HG02943 (cell line): ENCODE measurements at regions not wholly inside any gene's neighbourhood (a gene's known extent, or its start where the extent isn't known, plus 50 kb on each side); places are given as distances from the start of the nearest gene placed in this dataset.

Experiments
- ATAC-seq: cut with Tn5 transposase; IDR thresholded peaks from one replicate; pipeline ENCODE4 v1.9.1; 2021; ENCODE audit warnings: mild to moderate bottlenecking, low read depth, moderate library complexity; ENCODE audit not compliant: unreplicated experiment

DNA sequence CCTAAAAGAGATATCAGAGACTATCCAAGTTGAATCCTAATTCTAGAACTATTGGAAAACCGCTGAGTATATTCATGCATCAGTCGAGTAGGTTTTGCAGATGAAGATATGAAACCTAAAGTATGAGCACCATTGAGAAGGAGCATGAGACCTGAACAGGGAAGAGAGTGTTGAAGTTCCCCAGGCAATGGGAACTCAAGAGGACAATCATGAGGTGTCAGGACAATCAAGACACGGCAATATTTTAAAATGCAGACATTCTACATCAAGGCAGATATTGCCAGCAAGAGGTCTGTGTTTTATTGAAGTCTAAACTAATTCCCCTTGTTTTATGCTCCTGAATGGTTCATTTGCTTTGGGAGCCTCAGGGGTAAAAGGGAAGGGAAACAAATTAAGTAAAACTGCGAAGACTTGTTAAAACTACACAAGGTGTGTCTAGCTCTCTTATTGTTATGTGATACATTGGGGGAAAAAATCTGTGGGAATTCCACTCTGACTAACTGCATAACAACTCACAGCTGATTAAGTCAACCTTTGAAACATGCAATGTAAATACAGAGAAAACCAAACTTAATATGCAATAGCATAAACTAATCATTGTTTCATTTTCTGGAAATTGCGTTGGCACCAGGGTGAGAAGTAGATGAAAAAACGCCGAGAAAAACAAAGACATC, 347.9 kb upstream of the ADGRL2 start:
- no peak for ATAC-seq

DNA sequence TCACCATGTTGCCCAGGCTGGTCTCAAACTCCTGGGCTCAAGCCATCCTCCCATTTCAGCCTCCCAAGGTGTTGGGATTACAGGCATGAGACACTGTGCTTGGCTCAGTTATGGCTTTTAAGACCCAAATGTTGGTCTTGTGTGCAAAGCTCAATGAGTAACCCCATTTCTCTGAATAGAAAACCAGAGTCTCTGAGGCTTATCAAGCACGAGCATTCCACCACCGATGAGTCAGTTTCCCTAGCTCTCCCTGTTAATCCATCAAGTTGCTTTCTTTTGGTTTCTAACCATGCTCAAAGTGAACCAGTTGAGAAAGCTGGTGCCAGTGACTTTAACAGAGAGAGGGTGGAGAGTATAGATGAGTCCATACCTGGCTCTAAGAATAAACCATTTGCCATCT, 350.9 kb upstream of the ADGRL2 start:
- no peak for ATAC-seq

DNA sequence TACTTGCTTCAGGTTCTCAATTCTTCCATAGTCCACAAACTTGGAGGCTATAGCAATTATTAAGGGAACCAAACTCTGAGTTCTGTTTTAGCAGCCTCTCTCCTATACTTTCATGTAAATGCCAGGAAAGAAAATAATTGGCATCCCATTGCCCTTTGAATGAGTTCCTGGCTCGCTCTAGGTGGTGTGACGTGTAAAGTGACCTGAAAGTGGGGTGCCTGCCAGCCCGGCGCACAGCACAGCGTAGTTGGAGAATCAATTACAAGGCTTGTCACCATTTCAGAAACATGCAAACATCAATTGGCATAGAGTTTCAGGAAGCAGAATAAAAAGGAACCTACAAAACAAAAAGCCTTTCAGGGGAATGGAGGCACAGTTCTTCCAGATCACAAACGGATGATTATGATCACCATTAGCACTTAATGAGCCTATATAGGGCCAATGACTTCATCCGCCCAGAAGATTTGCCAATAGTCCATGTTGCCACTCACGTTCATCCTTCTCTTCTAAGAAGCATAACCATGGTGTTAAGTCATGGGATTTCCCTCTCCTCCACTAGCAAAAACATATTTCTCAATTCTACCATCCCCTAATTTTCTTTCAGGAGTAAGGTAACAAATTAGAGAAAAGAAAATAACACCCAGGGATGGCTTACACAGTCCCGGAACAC, 354.6 kb upstream of the ADGRL2 start:
- no peak for ATAC-seq

DNA sequence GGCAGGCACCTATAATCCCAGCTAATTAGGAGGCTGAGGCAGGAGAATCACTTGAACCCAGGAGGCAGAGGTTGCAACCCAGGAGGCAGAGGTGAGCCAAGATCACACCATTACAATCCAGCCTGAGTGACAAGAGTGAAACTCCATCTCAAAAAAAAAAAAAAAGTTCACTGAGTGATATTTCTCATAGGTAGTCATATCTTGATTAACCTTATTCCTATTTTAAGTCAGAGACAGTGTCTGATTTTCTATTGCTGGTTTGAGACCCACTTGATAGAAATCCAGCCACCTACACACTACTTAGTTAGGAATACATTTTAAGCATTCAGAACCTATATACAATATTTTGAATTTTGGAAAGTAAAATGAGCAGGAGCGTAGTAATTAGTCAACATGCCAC, 357.4 kb upstream of the ADGRL2 start:
- ATAC-seq = no peak

DNA sequence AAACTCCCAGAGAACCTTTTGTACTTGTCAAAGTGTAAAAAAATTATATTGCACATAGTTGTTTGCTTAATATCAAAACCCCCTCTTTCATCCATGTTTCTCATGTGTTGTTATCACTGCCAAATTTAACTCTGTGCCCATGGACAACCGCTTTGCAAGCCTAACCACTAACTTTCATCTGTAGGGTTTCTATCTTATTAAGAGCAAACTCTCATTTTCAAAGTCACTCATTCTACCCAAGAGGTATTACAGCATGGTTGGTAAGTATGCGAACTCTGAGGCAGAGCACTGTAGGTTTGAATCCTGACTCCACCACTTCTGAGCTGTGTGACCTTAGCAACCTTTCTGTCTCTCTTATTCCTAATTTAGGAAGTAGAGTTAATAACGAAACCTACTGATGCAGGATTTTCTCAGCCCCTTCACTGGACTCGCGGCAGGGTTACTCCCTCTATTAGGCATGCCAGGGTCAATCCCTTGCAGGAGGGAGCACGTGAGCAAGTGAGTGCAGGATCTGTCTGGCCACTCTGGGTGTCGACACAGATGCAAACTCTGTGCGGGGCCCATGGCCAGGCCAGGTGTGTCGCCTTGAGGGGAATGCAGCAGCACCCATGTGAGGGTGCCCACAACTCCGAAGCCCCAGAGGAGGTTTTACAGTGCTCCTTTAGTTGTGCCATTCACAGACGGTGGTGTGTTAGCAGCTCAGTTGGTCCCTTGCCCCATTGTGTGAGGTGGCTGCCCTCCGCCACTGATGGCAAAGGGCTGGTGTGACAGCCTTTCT, 361.5 kb upstream of the ADGRL2 start:
- no peak for ATAC-seq

DNA sequence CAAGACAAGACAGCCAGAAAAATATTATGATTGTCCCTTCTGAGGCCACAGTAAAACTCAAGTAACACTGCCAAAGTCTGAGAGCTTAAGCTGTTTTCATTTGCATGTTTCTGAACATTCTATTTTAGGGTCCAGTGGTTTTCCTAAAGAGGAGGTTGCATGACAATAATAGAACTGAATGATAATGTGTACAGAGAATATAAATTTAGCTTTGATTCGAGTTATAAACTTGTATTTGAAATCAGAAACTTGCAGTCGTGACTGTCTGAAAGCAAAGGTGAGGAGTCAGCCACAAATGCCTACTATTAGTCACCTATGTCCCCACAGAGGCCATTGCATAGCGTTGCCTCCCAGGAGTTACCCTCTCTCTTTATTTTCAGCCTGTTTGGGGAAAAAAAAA, 363.1 kb upstream of the ADGRL2 start:
- ATAC-seq = no peak

DNA sequence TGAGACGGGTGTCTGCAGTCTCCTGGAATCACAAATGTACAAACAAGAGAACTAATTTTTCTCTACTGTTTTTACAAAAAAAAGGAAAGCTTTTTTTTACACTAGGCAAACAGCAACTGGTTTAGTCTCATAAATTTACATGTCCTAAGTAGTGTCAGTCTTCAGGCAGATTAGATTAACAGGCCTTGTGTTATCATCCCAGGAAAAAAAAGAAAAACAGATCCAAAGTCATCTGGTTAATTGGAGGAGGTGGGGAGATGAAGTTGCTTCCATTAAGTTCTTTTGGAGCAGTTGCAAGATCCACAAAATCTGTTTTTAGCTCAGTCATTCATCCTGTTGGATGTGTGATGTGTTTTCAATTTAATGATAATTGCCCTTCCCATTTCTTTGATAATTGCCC, 363.5 kb upstream of the ADGRL2 start:
- no peak for ATAC-seq

DNA sequence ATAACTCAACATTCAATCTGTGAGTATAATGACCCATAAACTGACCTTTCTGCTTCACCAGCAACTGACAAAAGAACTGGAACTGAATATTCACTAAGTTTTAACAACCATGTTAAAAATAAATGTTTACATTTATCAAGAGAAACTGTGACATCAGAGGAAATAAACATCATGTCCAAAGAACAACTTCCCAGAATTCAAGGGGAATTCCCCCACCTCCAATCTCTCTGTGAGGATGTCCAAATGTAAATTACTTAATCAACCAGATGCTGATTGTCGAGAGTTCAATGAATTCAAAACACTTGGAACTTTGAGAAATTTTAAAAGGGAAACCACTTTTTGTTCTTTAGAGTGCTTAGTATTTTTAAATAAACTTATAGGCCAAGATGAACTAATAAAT, 365.6 kb upstream of the ADGRL2 start:
- ATAC-seq = no peak

DNA sequence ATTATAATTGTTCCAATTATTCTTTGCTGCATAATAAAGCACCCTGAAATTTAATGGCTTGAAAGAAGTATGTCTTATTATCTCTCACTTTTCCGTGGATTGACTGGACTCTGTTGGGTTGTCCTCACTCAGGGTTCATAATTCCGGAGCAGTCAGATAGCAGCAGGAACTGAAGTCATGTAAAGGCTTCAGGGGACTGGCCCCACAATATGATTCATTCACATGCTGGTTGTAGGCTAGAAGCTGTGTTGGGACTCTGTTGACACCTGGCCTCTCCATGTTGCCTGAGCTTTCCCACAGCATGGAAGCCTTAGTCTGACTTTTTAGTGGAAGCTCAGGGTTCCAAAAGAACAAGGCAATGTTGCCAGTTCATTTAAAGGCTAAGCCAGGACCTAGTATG, 367.1 kb upstream of the ADGRL2 start:
- ATAC-seq = no peak

DNA sequence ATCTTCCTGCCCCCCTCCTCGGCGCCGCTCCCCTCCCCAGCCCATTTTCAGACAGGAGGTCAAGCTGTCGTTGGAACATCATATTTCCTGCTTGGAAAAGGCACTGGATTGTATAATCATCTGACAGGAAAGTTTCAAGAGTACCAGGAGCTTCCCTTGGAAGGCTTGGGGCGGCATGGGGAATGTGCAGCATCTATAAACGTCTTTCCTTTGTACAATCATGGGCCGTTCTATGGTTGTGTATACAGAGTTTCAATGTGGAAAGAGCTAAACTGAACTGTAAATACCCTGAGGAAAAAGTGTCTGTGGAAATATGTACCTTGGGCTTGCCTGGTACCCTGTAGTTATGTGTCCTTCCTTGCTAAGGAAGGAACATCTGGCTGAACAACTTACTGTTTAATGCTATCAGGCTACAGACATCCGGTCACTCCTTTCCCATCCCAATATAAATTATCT, 368.1 kb upstream of the ADGRL2 start:
- no peak for ATAC-seq

DNA sequence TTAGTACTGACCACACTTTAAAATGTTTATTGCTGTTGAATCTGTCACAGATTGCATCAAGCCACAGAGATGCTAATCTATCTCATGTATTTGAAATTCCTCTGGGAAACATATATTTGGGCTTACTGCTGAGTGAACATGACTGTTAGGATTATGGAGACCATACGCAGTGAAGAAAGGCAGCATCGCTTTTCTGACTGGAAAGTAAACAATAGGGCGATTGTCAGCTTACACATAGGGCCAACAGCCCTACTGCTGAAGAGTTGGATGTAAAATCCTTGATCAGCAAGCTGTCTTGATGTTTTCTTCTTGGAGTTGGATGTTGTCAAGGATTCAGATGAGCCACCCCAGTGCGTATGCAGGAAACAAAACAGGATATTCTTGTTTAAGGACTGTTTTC, 368.7 kb upstream of the ADGRL2 start:
- ATAC-seq = no peak

DNA sequence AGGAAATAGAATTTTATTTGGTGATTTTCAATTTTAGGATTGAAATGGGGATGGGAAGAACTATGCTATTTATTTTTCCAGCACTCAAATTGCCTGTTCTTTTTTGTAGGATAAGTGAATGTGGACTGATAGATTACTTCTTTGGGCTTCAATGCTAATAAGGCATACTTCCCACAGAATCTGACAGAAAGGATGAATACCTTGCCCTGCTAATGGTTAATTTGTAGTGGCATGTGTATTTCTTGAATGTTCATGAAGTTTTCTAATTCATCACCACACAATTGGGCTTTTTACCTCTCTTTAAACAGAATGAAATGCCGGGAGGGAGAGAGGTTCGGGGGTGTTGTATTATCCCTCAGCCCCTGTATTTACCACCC, 369.1 kb upstream of the ADGRL2 start:
- ATAC-seq = no peak

DNA sequence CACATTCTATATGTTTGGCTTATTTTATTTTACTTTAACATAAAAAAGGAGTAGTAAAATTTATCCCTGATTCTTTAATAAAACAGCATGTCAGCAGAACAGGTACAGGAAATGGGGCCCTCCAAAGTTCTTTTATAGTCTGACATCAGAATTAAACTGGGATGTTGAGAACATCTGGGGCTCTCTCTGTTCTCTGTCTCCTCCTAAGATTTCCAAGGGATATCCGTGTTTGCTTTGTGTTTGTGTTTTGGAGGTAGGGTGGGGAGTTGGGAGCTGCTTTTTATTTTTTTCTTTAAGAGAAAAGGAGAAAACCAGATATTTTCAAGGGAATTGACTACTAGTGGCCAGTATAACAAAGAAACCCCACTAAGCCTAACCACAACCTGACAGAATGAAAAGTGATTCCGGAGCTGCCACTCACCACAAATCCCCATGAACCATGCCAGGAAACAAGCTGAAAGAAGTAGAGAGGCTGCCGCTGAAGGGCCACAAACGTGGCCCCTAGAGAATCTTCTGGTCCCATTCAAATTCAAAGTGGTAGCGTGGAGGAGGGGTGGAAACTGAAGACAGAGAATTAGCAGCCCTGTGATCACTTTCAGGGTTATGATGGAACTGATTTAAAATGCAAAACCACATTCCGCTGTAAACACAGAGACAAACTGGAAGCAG, 369.6 kb upstream of the ADGRL2 start:
- ATAC-seq = no peak

DNA sequence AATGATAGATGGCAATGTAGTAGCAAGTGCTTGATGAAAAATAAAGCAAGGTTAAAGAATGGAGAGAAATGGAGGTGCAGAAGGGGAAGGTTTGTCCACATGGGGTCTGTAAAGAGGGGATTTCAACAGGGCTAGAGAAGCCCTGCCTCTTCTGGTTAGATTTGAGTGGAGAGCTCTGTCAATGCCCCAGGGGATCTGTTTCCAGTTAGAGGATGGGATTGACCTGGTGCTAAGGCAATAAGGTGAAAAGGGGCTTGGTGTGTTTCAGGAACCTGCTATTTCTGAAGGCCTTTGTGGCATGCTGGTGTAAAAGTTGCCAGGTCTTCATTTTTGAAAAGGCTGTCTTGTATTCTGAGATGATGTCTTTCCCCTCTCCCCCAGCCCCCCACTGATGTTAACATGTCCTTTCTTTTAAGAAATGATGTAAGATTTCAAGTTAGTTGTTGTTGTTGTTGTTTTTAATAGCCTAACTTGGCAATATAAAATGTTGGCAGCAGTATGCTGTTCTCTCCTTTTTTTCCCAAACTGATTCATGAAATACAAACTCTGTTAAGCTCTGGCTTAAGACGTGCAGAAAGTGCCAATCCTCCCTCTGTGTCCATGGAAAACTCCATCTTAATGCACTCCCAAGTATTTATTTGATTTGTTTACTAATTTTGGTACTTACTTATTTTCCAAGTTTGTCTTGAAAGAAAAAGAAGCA, 370.3 kb upstream of the ADGRL2 start:
- no peak for ATAC-seq

DNA sequence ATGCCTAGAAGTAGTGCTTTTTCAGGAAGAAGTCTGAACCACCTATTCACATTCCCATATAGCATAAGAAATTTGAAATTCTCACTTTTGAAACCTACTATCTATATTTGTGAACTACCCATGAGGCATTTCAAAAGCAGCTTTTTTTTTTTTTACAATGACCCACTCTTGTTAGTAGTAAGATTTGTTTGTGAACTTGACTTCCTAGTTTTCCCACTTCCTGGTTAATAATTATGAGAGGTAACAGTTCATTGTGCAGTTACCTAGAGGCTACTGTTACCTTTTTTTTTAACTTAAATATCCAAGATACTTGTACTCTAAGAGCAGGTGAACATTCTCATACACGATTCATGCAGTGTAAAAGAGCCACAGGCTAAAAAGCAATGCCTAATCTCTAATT, 371.7 kb upstream of the ADGRL2 start:
- ATAC-seq = no peak

DNA sequence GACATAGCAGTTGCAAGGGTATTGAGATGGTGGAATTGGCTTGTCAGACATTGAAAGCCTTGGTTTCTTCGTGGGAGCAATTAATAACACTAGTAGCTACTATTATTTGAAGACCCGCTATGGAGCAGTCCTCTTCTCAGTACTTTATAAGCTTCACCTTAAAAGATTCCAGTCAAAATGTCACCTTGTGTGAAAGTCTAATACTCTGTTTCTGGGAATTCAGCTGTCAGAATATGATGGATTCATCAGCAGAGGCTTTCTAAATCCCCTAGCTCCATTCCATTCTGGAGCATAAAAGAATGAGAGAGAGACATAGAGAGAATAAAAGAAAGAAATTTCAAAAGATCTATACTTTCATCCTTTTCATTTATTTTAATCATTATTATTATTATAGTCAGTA, 375.9 kb upstream of the ADGRL2 start:
- no peak for ATAC-seq

DNA sequence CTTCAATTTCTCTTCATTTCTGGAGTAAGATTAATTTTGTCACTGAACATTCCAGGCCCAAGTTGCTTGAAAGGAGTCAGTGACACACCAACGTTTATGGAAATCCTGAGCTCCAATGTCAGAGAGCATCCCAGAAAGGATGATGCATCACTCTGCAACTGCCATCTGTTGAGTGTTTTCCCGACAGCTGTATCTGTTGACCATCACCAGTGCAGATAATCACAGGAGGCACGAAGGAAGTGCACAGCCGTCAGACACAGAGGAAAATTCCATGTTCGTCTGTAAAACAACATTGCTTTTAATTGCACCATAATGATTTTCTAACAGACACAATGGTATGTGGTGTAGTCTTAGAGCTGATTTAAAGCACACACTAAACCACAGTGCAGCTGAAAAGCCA, 376.7 kb upstream of the ADGRL2 start:
- ATAC-seq = no peak

DNA sequence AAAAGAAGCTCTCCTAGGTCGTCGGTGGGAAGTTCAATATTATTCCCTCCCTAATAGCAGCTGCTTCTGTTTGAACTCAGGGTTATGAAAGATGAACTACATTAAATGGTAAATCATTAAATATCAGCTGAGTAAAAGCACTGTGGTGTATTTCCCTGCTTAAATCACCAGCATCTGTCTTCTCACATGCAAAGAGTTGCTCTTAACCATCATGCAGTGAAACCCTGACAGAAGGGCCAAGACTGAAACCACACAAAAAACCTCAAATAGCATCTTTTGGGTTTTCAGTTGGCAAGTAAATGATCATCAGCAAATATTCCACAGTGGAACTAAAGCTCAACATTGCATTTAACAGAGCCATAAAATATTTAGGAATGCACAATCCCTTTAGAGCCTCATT, 380.0 kb upstream of the ADGRL2 start:
- ATAC-seq = peak; percentile 93

DNA sequence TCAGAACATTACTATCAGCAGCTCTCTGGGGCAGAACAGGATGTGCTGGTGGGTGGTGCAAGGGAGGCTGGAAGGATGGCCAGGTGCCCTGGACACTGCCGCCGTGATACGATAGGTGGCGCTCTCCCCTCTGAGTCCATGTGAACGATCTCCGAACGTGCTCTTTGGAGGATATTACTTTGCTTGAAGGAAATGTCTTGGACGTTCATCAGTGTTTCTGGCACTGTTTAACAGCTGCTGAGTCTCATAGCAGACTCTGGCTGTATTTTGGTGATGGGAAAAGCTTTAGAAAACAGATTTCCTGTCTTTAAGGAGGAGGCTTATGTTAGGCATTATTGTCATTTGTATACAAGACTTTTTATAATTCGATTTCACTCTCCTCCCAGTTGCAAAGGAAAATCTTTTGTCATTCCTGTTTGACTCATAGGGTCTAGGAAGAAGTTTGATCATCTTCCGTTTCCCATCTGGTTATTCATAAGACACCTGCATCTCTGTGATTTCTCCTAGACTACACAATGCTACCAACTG, 386.2 kb upstream of the ADGRL2 start:
- ATAC-seq = peak; percentile 83

DNA sequence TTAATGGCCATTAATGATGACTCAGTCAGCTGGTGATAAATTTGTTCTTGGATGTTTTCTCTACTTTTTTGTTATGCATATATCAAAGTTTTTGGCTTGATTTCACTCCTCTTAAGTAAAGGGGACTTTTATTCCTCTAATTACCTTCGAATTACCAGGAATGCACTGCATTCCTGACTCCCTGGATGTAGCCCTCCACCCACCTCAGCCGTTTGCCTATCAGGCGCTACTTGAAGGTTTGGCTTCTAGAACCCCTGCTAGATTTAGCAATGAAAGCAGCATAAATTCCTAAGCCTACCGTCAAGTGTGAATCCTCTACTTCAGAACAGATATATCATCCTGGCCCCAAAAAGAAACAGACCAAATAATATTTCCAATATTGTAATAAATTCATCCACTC, 387.8 kb upstream of the ADGRL2 start:
- no peak for ATAC-seq
